Left kidney (tissue), 1 donor: ENCODE measurements at regions not wholly inside any gene's neighbourhood (a gene's known extent, or its start where the extent isn't known, plus 50 kb on each side); places are given as distances from the start of the nearest gene placed in this dataset.

Source experiments
- DNase-seq: peaks from one replicate; pipeline ENCODE4 v3.0.0-alpha.2; 2013

DNA sequence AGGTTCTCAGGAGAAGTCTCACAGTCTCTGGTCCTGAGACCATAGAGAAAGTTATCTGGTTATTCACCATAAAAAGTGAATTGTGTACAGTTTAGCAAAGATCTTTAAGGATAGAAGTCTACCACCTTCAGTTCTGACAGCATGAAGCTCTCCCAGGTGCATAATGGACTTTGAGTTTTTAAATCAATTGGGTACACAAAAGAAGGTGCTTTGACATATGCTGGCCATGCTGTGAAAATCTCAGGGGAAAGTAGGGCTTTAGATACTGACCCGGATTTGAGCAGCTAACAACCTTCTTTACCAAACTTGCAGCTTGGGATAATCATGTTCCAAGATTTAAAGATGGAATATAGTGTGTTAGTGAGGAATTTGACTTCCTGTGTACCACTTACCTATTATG, 264.2 kb downstream of the ZSWIM6 start:
- no peak for DNase-seq

DNA sequence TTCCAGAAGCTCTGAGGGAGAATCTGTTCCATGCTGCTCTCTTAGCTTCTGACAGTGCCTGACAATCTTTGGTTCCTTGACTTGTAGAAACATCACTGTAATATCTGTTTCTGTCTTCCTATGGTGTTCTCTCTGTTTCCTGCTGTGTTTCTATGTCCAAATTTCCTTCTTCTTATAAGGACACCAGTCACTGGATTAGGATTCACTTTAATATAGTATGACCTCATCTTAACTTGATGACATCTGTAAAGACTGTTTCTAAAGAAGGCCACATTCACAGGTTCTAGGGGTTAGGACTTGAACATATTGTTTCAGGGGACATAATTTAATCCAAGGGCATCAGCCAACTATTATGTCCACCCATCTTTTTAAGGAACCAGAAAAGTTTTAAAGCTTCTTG, 265.6 kb downstream of the ZSWIM6 start:
- DNase-seq: no peak

GRCh38 chr5:61598126-61598525, 266.1 kb downstream of the ZSWIM6 start:
- no peak for DNase-seq

DNA sequence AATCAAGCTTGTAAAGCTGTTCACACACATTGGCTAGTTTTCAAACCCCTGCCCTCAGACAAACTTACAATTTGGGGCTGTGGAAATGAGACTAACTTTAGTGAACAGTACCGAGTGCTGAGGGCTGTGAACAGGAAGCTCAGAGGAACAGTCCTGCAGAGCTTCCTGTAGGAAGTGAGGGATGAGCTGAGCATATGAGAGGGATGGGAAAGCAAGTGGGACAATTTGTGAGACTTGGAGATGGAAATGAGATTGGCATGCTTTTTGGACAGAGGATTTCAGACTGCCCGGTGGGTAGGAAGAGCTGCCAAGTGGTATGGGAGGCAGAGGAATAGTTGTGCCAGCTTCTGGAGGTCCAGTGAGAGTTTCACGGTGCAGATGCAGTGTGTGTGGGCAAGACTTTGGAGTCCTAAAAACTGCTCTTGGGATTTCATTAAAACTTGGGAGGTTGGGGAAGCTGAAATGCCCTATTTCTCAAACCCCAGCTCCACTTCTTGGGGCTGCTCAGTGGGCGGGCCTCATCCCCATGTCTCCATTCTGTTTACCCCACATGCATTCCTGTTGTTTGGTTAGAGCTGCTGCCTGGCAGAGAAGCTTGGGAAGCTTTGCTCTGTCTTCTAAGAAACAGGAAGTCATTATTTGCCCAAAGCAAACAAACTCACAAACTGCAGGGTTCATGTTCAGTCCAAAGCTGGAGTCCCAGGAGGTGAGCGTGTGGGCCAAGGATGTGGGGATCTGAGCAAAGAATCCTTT, 267.5 kb downstream of the ZSWIM6 start:
- no peak for DNase-seq

- DNase-seq: no peak
These were observed 268.0 kb downstream of the ZSWIM6 start for GRCh38 chr5:61600123-61600444.

- DNase-seq: no peak
These were observed 269.0 kb downstream of the ZSWIM6 start for GRCh38 chr5:61600945-61601511.

- DNase-seq: no peak
These were observed 271.3 kb downstream of the ZSWIM6 start for GRCh38 chr5:61603211-61603908.

DNA sequence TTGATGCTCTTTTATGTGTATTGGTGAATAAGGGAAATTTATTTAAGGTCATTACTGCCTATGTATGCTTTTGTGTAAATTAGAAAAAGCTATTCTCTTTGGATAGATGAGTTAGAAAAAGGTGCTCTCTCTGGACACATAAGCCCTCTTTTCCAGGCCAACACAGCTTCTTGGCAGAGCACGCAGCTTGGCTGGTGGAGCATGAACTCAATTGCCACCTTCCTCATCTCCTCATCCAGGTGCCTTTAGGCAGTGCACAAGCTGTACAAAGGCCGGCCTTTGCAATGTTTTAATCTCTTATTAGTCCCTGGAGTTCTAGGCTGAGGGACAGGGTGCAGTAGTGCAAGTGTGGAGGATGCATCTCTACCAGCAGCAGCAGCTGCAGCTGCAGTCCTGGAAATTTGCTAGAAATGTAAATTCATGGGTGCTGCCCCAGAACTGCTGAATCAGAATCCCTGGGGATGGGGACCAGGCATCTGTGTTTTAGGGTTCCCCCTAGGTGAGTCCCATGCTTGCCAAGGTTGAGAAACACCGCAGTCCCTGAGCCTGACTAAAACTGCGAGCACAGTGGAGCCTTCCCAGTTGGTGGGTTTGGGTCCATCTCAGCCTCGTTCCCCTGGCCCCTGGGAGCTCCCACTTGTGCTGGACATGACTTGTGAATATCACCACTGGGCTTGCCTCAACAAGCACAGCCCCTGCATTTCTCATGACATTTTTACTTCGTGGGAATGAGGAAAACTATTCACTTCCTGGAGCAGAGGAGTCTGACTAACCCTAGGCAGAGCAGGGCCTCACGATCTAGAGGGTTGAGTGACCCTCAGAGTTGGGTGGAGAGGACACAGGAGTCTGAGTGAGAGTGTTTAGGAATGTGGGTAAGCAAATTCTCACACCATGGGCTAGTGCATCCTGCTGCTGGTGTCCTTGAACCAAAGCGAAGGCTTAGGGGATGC, 272.3 kb downstream of the ZSWIM6 start:
- no peak for DNase-seq

DNA sequence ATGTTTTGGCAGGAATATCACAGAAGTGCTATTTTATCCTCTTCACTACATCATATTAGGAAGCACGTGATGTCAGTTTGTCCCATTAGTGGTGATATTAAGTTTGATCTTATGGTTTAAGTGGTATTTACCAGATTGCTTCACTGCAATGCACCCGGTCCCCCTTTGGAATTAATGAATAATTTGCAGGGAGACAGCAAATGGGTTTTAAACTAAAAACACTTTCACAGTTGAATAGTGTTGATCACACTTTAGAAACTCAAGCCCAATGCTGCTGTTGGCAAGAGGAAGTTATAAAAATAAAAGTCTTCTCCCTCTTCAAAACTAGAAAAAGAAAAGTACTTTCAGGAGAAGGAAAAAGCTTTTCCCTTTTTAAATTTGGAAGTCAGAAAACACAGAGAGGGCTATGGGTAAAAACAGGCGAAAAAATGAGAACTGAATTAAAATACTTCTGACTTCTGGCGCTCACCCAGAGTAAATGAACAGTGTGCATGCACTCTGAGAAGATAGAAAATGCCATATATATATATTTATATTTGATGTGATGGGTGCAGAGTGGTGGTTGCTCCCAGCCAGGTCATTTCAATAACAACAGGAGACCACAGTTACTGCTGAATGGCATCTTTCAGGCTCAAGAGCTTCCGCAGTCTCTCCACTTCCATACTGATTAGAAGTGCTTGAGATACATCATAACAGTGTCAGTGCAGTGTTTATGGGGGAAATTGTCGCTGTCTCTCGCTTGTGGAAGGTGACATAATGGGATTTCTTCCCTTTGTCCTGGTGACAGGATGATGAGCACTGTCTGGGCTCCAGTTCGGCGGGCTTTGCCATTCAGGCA, 278.0 kb downstream of the ZSWIM6 start:
- no peak for DNase-seq

DNA sequence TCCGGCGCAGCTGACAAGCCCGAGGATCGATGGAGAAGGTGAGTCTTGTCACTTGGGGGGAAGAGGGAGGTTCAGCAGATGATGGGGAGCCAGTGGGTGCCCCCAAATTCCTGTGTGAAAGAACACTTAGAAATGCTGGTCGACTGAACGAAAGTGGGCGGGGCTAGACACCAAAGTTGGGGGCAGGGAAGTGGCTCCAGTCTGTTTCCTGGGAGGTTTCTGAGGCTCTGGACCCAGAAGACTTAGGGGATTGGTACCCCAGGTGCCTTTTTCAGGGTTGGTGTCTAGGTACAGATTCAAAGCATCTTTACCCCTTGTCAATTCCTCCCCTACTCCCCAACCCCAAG, 278.6 kb downstream of the ZSWIM6 start:
- no peak for DNase-seq

DNA sequence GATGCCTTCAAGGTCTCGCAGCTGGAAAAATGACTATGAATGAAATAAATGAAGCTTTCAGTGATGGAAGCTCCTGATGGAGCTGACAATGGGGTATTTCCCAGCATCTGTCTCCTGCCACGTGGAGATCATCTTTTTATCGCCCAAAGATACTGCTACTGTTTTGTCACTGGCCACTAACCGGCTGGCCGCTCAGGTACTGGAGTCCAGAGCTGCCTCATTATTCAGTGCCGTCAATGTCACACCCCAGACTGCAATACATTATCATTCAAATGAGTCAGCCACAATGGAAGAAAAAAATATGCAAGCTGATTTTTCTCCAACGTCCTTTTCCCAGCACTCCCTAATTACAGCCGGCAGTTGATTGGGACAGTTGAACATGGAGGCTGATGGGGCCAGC, 280.4 kb downstream of the ZSWIM6 start:
- DNase-seq: no peak

GRCh38 chr5:61613679-61614078, 281.6 kb downstream of the ZSWIM6 start:
- no peak for DNase-seq

DNA sequence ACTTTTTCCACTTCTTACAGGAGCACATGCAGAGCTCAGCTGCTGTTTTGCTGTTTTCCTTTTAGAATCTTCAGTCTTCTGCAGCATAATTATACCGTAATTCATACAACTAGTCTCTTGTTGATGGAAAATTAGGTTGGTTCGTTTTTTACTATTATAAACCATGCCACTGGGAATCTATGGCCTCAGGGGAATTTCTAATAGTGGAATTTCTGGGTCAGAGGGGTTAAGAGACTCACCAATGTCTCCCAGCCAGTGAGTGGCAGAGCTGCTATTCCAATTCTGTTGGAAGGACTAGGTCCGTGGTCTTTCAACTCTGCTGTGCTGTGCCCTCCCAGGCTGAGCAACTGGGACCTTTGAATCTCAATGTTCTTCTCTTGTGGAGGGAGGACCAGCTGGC, 282.5 kb downstream of the ZSWIM6 start:
- DNase-seq: no peak

GRCh38 chr5:61617039-61617438, 285.0 kb downstream of the ZSWIM6 start:
- no peak for DNase-seq

GRCh38 chr5:61617995-61618525, 286.0 kb downstream of the ZSWIM6 start:
- no peak for DNase-seq

GRCh38 chr5:61618577-61618976, 286.5 kb downstream of the ZSWIM6 start:
- DNase-seq: no peak

- no peak for DNase-seq
These were observed 287.2 kb downstream of the ZSWIM6 start for GRCh38 chr5:61619289-61619688.

GRCh38 chr5:61619777-61620518, 287.9 kb downstream of the ZSWIM6 start:
- DNase-seq: no peak

DNA sequence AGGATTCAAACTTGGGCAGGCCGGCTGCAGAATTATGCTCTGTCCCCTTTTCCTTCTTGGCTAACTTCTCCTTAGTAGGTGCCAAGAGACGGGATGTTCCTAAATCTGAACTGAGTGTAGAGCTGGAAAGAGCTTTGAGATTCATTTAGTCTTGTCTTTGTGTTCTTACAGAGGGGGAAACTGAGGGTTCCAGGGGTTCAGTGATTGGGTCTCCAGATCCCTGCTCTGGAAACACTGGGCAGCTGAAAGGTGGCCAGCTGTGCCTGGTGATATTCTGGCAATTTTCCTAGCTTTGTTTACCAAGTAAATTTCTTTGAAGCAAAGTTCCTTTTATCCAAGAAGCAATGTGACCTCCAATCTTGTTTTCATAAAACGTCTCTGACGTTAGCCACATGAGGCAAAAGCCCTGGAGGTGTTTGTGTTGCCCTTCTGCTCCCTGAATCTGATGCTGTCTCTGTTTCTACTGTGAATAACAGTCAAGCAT, 288.7 kb downstream of the ZSWIM6 start:
- DNase-seq: no peak

GRCh38 chr5:61621202-61621650, 289.2 kb downstream of the ZSWIM6 start:
- no peak for DNase-seq
